CMK (cell line): ENCODE measurements at regions not wholly inside any gene's neighbourhood (a gene's known extent, or its start where the extent isn't known, plus 50 kb on each side); places are given as distances from the start of the nearest gene placed in this dataset.
"Not testable (repeated sequence)": the region's sequence is repeated elsewhere in the genome, so short reads cannot be mapped to it uniquely, and the experiment has no call there.

Source experiments
- DNase-seq: peaks from one replicate; pipeline ENCODE4 v3.0.0-alpha.2; 2010; ENCODE audit warnings: low read depth

DNA sequence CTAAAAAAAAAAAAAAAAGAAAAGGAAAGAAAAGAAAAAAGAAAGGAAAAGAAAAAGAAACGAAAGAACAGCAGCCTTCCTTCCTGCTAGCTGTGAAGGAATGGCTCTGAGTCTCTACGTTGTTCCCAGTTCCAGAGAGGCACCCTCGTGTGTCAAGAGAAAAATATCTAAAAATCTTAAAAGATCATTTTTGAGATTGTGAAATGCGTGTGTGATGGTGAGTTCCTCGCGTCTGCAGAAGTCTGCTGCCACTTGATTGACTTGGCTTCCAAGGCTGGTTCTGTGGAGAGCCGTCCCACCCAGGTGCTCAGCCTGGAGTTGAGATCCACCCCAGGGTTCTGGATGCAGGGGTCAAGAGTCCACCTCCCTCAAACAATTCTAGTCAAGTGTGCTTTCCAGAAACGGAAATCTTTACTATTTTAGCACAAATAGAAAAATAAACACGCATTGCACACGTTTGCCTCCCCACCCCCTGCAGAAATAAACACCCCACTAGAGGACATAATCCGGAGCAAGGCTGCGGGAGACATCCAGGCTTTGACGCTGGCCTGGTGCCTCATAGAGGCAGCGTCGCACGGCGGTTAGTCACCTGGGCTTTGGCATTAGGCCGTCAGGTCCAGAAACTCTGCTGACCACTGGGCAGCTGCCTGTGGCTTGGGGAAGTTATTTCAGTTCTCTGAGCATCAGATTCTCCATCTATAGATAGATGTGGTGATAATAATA is 265.4 kb downstream of the FAM43A start:
- no peak for DNase-seq

DNA sequence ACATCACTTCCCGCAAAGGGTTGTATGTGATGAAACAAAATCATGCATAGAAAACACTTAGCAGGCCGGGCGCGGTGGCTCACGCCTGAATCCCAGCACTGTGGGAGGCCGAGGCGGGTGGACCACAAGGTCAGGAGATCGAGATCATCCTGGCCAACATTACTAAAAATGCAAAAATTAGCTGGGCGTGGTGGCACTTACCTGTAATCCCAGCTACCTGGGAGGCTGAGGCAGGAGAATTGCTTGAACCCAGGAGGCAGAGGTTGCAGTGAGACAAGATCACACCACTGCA is 265.9 kb downstream of the FAM43A start:
- DNase-seq = not testable (repeated sequence)

DNA sequence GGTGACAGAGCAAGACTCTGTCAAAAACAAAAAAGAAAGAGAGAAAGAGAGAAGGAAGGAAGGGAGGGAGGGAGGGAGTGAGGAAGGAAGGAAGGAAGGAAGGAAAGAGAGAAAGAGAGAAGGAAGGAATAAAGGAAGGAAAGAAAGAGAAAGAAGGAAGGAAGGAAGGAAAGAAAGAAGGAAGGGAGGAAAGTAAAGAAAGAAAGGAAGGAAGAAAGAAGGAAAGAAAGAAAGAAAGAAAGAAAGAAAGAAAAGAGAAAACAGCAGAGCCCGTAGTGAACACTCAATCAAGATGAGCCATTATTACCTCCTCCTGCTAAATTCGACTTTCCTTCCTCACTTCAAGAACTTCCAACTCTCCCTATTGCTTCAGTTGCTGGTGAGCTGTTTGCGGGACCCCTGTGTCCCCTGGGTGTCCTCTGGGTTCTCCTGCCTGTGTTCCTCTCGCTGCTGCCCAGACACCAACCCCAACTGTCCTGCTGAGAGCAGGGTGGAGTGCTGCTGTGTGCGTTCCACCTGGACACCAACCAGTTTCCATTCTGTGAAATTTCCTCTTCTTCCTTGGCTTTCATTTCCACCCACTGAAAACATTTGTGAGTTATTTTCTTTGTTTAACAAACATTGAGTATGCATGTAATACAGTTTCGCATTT is 266.4 kb downstream of the FAM43A start:
- no peak for DNase-seq

DNA sequence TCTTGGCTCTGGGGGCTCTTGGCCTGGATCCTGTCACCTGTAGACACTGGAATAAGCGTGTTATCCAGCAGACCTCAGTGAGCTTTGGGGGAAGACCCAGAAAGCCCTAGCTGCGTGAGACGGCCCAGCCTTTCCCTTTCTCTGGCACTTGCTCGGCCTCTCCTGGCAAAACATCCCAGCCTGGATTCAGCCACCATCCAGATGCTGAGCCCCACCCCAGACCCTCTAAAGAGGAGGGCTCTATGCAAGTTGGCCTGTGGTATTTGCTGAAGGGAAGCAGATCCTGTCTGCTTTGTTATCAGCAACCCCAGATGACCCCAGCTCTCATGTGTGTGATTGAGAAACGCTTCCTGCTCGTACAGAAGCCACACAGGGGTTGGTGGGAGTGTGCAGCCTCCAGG is 267.2 kb downstream of the FAM43A start:
- DNase-seq = peak; percentile 45

DNA sequence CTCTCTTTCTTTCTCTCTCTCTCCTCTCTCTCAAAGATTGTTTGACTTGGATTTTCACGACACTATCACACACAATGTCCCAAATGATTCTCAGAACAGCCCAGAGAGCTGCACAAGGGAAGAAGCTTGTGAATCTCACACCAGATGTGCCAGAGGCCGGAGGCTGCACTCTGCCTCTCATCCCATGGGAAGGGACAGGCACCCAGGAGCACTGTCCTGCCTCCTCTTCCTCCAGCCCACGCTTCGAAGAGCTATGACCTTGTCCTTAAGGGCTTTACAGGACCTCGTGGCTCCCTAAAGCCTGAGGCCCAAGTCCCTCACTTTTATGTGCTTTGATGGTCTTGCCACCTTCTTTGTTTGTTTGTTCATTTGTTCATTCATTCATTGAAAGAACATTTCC is 267.6 kb downstream of the FAM43A start:
- DNase-seq = no peak

DNA sequence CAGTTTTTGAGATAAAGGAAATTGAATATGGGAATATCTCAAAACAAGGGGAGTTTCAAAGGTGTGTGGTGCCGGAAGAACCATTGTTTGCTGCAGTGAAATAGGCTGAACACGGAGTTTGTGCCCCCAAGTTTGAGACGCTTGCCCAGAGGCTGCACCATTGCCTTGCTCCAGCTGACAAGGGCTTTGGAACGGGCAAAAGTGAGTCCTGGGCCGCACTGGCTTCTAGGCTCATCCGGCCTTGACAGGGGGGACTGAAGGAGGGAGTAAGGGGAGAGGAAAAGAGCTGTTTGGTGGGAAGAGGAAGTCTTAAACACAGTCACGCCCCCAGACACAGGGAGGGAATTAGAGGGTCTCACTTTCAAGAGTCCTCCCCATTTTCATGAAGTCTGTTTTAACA is 269.9 kb downstream of the FAM43A start:
- DNase-seq = no peak

DNA sequence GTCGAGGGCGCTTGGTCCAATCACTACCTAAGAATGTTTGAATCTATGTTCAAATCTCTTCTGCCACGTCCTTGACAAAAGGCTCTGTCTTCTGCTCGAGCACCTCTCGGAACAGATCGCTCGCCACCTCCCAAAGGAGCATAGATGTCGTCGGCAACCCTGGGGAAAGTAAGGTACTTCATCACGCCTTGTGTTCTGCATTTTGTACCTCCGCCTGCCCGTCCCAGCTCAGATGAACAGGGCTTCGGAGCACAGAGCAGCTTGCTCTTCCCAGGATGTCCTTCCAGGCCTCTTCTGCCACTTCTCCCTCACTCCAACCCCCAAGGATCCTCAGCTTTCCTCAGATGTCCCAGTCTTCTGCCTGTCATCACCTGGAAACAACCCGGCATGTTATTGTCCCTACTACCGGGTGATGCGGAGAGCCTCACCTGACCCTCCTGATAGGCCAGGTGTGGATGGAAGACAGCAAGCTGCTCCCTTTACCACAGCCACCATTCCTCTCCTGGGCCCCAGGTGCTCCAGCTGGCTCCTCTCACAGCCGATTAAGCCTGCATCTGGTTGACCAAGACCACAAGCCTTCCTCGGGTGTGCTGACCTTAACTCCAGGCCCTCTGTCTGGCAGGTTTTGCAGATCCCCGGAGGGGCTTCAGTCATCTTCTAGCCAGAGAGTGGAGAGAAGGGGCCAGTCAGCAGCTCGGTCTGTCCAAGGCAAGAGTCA is 270.5 kb downstream of the FAM43A start:
- no peak for DNase-seq

DNA sequence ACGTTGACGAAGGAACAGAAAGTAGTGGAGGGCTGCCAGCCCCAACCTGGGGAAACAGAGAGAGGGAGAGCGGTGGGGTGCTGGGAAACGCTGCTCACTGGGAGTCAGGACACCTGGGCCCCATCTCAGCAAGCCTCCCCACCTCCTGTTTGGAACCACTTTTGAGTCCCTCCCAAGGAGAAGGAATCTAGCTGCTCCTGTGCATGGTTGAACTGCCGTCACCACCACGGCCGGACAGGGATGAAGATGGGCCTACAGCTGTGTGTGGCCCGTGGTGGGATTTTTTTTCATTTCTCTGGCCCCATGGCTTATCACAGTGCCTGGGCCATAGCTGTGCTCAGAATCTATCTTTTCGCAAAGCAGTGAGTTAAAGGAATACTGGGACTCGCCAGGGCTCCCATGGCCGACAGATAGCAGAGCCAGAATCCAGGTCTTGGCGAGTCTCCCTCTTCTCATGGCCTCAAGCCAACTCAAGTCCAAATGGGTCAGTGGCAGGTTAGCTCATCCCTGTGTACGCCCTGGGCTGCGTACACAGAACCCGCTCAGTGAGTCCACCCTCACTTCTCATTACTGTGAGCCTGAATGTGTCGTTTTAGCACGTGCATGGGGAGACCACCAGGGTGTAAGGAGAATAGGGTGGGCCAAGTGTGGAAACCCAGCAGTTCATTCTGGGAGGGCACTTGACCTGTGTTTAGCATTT is 271.2 kb downstream of the FAM43A start:
- no peak for DNase-seq

DNA sequence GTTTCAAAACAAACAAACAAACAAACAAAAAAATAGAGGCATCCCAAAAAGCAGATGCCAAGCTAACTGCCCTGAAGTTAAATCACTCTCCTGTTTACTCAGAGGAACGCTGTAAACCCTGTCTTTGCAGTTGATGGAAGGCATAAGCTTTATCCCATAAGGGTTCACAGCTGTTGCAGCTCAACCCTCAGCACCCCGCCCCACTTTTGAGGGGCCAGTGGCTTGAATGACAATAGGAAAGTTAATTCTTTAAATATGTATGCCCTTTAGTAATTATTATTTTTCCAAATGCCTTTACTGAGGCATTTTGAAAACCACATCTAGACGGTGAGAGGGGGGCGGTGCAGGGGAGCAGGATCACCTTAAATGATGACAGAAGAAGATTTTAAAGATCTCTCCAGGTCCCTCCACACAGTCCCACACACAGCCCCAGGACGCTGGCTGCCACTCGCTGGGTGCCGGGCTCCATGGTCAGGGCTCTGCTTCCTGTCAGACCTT is 272.1 kb downstream of the FAM43A start:
- no peak for DNase-seq

DNA sequence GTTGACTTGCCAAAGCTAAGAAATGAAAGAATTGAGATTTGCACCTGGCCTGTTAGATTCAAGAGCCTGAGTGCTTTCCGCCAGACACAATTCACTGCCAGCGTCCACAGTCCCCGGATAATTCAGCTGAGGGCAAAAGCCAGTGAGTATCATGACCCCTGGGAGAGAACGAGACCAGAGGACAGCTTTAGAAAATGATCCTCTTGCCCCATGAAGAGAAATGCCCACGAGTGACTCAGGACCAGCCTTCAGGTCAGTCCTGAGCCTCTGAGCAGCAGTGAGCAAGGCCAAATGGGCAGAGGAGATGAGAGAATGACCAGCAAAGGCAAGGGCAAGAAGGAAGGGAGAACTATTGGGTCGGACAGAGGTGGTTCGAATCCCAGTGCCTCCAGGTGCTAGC is 273.5 kb downstream of the FAM43A start:
- DNase-seq = no peak

DNA sequence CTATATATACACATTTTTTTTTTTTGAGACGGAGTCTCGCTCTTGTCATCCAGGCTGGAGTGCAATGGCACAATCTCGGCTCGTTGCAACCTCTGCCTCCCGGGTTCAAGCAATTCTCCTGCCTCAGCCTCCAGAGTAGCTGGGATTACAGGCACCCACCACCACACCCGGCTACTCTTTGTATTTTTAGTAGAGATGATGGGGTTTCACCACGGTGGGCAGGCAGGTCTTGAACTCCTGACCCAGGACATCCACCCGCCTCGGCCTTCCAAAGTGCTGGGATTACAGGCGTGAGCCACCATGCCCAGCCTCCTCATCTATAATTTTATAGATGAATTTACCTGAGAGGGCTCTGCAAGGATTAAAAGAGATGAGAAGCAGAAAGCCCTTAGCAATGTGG is 274.0 kb downstream of the FAM43A start:
- not testable (repeated sequence) for DNase-seq

DNA sequence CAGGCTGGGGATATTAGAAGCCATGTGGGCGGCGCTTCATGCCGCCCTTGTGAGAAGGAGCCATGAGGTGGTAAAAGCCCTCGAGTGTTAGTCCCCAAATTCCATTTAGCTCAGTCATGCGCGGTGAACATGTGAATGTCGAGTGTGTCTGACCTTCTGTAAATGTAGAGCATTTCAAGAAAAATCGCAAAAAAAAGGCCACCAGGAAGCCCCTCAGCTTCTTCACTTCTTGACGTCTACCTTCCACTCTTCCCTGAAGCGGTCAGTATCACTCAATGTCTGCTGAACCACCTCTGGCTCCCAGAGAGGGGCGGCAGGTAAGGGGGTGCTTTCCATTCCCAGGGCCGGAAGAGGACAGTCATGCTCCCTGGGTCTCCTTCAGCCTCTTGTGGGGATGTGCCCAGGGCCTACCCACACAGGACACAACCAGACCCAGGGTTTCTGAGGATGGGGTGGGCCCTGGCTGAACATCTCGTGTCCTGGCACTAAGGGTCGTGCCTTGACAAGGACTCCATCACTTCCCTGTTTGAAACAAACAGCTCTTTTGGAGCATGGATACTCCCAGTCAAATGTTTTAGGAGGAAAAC is 274.9 kb downstream of the FAM43A start:
- no peak for DNase-seq

DNA sequence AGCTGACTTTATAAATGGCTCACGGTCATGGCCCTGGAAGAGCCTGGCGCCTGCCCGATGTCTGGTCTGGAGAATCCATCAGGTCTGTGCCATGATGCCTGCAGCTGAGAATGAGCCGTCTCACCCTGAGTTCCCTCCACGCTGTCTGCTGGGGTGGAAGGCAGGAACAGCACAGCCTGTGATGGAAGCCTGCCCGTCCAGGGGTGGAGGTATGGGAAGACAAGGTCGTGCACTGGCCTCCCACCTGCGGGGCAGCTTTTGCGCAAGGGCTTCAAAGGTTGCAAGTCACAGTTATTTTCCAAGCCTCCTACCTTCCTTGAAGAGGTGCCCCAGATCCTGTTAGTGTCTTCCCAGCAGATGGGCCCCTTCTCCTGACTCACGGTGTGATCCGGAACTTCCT is 275.5 kb downstream of the FAM43A start:
- DNase-seq = no peak

DNA sequence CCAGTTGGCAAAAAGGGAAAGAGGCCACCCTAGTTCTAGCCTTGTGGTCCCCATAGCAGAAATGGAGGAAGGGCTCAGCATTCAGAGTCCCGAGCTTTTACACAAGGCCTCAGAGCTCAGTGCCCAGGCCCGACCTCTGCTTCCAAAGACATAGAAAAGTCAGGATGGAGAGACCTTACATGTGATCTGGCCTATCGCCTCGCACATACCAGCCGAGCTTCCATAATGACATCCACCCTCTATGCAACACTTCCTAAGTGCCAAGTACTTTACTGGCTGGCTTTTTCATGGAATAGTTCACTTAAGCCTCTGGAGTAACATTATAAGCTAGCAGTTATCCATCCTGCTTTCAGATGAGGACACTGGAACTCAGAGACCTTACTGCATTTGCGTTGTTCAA is 275.9 kb downstream of the FAM43A start:
- DNase-seq = no peak

DNA sequence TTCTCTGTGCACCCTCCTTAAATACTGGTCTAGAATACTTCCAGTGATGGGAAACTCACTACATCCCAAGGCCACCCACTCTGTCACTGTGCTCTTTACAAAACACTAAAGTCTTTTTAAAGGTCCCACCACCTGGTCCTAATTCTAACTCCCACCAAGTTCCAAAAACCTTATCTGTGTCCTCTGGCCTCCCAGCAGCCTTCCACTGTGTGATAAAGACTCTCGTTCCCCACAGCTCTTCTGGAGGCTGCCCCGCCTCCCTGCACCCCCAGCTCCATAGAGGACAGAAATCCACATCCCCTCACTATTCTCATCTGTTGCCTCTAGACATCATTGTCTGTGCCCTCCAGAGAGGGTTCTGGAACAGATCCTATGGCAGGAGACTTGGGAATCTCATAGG is 276.4 kb downstream of the FAM43A start:
- DNase-seq = no peak

DNA sequence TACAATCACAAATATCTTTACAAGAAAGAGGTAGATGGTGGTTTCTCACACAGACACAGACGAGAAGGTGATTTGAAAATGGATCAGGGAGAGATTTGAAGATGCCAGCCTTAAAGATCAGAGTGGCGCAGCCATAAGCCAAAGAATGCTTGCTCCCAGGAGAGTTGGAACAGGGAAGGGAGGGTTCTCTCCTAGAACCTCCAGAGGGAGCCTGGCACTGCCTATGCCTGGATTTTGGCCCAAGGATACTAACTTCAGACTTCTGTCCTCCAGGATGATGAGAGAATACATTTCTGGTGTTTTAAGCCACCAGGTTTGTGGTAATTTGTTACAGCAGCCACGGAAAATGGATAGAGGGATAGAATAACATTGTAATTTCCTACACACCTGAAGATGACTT is 279.1 kb downstream of the FAM43A start:
- no peak for DNase-seq

DNA sequence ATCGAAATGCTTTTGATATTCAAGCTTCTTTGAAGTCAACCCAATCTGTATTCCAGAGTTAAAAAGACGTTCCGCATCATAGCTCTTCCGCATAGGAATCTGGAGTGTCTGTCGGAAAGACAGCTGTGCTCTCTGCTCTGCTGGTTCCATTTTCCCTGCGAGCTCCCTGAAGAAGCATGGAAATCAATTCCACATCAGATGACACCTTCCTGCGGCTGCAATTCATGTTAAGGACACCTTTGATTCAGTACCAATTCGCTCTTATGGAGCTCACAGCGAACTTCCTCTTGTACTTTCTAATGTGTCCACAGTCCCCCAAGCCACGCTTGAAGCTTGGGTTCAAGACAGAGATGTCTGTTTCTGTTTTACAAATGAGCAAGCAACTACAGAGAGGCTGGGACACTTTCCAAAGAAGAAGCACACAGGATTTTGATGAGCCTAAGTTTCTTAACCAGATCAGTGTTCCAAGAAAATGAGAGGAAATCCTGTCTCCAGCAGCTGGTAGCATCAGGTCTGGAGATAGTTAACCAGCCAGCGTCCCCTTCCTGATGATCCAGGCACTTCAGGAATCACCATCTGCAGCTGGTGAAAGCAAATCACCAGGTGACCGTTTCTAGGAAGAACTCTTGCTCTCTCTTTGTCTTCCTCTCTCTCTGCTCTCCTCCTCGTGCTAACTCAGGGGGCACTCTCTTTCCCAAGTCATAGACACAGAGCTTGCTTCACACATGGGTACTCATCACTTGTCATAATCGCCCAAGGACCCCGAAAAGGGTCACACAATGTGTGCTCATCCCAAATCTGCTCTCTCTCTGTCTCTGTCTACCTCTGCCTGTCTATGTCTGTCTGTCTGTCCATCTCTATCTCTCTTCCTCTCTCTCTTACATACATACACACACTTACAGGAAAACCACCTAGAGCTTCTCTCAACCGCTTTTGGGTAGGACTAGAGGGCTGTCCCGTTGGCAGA is 281.8 kb downstream of the FAM43A start:
- DNase-seq = no peak

DNA sequence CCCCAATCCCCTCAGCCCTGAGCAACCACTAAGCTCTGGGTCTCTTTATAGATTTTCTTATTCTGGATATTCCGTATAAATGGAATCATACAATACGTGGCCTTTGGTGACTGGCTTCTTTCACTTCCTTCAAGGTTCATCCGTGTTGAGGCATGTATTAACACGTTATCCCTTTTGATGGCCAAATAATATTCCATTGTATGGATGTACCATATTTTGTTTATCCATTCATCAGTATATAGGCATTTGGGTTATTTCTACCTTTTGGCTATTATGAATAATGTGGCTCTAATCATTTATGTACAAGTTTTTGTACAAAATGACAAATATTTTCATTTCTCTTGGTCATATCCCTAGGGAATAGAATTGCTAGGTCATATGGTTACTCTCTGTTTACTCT is 284.4 kb downstream of the FAM43A start:
- no peak for DNase-seq

DNA sequence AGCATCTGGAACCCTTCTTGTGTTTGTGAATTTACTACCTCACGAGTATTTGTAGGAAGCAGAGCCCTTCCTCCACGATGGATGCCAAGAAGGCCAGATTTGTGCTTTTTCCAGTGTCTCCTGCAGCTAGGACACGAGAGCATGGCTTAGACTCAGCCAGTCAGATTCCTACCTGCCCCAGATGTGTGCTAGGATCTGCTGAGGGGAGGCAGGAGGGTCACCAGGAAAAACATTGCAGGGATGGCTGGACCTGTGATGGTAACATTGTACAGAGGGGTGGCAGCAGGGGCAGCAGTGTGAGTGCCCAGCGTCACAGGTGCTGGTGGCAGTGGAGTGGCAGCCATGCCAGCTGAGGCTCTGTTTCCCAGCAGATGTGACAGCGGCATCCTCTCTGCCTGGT is 285.3 kb downstream of the FAM43A start:
- DNase-seq = no peak

DNA sequence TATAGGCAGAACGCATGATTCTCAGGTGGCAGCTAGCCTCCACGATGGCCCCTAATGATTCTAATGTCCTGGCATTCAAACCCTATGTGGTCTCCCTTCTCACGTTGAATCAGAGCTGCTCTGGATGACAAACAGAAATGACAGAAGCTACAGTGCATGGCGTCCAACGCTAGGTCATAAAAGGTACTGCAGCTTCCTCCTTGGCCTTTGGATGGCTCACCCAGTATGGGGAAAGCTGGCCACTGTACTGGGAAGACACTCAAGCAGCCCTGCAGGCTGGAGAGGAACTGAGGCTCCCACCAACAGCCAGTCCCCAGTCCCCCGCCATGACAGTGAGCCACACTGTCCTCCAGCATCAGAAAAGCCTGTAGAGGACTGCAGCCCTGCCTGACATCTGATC is 286.3 kb downstream of the FAM43A start:
- DNase-seq = no peak

DNA sequence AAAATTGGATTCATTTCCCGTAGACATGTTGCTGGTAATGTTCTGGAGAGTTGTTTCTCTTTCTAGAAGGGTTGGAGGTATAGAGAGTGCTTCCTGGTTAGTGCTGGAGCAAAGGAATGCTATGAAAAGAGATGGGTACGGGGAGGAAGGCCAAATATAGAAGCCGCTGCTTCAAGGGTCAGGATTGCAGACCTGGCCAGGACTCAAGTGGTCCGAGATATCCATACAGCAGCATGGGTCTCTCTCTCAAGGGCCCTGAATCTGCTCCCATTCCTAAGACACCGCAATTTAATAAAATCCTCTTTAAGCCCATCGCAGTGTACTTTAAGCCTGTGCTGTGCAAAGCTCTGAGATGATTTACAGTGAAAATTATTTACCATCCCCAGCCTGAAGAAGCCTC is 287.0 kb downstream of the FAM43A start:
- DNase-seq = no peak
